PC-9 (cell line): ENCODE measurements at regions not wholly inside any gene's neighbourhood (a gene's known extent, or its start where the extent isn't known, plus 50 kb on each side); places are given as distances from the start of the nearest gene placed in this dataset.

Source experiments
- EZH2 ChIP-seq: fragments of 200-600 bp; sonication (generic); IDR thresholded peaks from 2 replicates; pipeline ENCODE4 v1.8.0; 2017; ENCODE audit warnings: antibody characterized with exemption, low read depth
- TF ChIP-seq, protein P1 (sequence below): fragments of 200-600 bp; sonication (generic); conservative IDR thresholded peaks from 2 replicates; pipeline ENCODE4 v1.6.1; 2017; ENCODE audit warnings: mixed run types, antibody characterized with exemption, mild to moderate bottlenecking, moderate library complexity

- TF ChIP-seq, protein P1, sequence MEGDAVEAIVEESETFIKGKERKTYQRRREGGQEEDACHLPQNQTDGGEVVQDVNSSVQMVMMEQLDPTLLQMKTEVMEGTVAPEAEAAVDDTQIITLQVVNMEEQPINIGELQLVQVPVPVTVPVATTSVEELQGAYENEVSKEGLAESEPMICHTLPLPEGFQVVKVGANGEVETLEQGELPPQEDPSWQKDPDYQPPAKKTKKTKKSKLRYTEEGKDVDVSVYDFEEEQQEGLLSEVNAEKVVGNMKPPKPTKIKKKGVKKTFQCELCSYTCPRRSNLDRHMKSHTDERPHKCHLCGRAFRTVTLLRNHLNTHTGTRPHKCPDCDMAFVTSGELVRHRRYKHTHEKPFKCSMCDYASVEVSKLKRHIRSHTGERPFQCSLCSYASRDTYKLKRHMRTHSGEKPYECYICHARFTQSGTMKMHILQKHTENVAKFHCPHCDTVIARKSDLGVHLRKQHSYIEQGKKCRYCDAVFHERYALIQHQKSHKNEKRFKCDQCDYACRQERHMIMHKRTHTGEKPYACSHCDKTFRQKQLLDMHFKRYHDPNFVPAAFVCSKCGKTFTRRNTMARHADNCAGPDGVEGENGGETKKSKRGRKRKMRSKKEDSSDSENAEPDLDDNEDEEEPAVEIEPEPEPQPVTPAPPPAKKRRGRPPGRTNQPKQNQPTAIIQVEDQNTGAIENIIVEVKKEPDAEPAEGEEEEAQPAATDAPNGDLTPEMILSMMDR = no peak
- no peak for TF ChIP-seq EZH2
These were observed 650.6 kb downstream of the ZPLD1 start for GRCh38 chr3:103085465-103085864.
